Left ventricle myocardium superior (tissue), 1 donor: ENCODE measurements at regions not wholly inside any gene's neighbourhood (a gene's known extent, or its start where the extent isn't known, plus 50 kb on each side); places are given as distances from the start of the nearest gene placed in this dataset.
"Not testable (repeated sequence)": the region's sequence is repeated elsewhere in the genome, so short reads cannot be mapped to it uniquely, and the experiment has no call there.

Source experiments
- ATAC-seq: fragments of 200-7000 bp; cut with Tn5 transposase; one replicate; pipeline ENCODE4 v1.9.1; 2020; ENCODE audit warnings: mild to moderate bottlenecking, moderate library complexity
- DNase-seq: peaks from one replicate; pipeline ENCODE4 v3.0.0-alpha.2; 2020
- intact Hi-C: fragments of 100-400 bp; cut with micrococcal nuclease; formaldehyde crosslinking; loops from one replicate; pipeline ENCODE4 v1.11.0; 2022
- donor health status: DM: no; HTN: yes; CAD: no; lungs with severe emphysema.

DNA sequence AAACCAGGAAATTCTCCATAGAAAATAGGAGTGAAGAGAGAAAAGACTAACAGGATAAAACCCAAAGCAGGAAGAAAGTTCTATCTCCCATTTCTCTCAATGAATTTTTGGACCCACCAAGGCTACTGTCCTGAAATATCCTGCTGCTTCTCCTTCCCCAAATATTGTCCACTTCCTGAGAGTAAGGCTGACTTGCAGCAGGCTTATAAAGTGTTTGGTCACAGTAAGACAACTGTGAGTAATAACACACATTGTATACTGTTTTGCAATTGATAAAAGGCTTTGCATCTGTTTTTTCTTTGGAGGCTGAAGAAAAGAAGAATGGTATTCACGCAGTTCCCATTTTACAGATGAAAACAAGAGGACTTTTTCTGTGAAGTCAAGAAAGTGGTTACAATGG is 52.8 kb downstream of the FOXD4L6 start:
- intact Hi-C loops, DNase-seq, ATAC-seq: not testable (repeated sequence)

DNA sequence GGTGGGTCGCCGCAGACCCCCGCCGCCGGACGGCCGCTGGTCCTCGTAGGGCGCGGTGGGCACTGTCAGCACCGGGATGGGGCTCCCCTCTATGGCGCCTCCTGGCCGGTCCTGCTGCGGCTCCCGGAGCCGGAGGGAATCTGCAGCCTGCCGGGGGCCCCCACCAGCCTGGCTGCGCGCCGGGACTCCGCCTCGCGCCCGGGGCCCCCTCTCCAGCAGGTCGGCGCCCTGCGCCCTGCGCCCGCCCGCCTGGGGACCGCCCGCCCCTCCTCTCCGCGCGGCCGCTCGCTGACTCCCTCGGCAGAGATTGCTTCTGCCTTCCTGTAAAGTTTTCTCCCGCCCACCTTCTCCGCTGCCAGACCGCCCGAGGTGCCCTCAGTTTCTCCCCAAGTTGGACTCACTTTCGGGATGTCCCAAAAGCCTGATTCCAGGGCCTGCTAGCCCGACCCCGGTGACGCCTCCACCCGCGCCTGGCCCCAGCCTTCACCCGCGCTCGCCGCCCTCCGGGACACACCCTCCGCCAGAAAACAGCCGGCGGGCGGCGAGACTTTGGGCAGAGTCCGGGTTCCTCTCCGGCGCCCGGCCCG is 54.0 kb downstream of the FOXD4L6 start:
- DNase-seq (peak; percentile 76), ATAC-seq (peak; percentile 88)
- intact Hi-C loops = not testable (repeated sequence)

DNA sequence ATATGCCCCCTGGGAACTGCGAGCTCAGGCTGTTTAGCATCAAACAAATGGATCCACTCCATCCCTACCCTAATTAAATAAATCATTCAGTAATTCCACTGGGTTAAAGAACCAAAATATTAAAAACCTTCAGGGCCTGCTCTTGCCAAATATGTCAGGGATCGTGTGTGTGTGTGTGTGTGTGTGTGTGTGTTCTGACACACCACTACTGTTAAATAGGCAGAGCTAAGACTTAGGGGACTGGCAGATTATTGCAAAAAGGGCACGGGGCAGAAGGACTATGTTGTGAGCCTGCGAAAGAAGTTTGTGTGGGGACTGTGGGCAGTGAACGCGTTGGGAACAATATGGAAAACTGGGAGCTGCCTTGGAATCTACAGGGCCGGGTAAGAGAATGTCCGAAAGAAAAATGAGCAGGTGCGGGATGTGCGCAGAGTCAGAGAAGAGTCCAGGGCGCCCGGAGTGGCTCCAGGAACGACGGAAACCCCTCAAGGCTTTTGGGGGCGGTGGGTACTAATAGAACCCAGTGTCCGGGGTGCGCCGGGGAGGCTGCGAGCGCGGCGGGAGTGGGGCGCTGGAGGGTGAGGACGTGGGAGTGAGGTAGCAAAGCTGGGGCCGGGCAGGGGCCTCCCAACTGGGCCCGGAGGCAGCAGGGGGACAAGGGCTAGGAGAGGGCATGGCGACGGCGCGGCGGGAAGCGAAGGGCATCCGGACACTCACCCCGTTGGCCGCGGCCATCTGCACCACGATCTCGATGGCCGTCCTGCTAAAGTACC is 54.8 kb downstream of the FOXD4L6 start:
- intact Hi-C loops = not testable (repeated sequence)
- peak; percentile 41 for ATAC-seq
- DNase-seq = peak; percentile 36

DNA sequence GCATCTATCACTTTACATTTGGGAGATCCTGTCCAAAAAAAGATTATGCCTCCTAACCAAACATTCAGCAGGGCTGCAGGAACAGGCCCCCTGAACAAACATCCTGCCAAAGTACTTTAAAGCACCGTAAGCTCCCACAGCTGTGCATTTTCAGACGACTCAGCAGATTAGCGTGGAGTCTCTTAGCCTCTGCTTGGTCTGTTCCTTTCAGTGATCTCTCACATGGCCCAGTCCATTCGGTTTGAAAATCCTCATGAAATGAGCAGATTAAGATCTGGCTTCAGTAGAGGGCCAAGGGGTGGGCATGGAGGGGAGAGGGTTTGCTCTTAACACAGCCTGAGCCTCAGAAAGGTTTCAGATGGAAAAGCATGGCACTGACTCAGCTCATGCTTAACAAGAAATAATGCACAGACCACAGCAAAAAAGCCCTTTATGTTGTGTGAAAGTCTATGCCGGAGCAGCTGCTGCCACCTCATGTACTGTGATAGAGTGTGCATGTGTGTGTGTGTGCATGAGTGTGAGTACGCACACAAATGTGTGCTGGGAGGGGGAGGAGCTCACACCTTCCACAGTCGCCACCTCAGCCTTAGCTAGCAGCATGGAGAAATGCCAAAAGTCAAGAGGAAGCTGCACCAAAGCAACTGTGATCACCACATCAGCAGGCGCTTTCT is 64.2 kb downstream of the FOXD4L6 start:
- ATAC-seq (peak; percentile 89), DNase-seq (peak; percentile 27)
- intact Hi-C loops = not testable (repeated sequence)

DNA sequence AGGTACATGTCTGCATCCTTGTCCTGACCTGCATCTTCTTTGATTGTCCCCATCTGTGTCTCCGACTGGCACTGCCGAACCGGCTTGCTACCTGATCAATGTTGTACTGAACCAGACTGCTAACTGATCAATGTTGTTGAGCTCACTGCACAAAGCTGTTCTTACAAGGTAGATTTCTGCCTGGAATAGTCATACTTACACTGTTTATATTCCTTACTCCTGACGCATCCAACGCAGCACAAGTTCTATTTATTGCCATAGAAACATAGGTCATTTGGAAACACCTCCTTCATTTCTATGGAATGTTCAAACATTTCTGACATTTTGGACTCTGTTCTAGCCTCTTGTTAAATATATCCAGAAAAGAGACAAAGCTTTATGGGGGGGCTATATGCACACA is 65.2 kb downstream of the FOXD4L6 start:
- DNase-seq, ATAC-seq, intact Hi-C loops: not testable (repeated sequence)

DNA sequence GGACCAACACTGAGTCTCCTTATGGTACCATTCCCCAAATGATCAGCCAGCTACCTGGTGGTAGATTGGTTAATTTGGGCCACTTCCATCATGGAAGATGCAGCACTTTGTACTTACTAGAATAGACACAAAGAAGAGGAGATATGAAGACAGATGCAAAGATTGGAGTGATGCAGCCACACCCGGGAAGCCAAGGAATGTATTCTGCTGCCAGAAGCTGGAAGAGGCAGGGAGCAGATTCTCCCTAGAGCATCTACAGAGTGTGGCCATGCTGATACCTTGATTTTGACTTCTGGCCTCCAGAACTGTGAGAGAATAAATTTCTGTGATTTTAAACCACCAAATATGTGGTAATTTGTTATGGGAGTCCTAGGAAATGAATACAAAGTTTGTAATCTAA is 68.9 kb downstream of the FOXD4L6 start:
- intact Hi-C loops, ATAC-seq, DNase-seq: not testable (repeated sequence)

DNA sequence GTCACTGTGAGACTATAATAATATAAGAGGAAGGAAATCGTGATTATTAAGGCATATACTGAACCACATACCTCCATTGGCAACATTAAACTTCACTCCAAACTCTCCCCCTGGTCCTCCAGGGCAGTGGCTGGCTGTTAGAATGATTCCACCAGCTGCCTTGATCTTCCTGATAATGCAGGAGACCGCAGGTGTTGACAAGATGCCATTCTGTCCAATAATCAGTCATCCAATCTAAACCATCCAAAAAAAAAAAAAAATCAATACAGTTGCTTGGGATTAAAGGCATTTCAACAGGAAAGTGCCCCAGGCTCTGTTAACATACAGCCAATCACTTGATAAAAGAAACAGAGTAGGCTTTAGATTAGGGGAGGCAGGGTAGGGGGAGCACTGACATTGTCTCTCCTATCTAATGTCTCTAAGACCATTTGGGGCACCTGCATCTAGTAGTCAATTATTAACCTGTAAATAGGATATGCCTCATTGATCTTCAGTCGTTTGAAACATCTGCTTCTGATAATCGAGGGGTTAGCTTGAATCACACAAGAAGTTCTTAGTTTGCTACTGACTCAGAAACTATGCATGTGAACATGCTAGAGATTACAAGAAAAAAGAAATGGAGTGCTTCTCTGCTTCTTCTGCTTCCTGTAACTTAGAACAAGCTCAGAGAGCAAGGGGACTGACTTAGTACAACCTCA is 74.7 kb downstream of the FOXD4L6 start:
- DNase-seq, intact Hi-C loops, ATAC-seq: not testable (repeated sequence)

DNA sequence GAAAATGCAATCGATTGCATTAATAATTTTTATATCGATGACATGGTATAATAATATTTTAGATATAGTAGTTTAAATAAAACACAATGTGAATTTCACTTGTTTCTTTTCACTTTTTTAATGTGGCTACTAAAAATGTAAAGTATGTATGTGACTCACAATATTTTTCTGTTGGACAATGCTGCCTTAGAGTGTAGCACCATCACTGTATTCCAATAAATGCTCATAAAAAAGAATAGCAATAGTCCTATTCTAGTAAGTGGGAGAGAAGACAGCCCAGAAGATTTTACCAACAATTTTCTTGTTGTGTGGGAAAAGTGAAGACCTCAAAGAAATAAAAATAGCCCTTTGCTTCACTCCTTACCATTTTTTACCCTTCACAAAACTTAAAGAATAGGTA is 79.8 kb downstream of the FOXD4L6 start:
- intact Hi-C loops = not testable (repeated sequence)

DNA sequence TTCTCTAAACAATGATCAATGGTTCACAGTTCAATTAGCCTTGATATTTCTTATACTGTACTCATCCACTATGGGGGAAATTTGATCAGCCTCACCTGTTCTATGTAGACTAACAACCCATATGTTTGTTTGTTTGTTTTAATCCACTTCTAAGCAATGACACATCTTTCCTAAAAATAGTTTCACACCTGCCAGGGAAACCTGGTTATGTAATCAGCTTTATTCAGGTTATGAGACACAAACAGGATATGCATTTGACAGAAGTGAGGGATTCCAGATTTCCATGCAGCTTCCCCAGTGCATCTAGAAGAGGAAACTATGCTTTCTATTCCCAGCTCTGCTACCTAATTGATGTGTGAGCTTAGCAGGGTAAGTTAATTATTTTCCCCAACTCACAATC is 80.7 kb downstream of the FOXD4L6 start:
- intact Hi-C loops, DNase-seq, ATAC-seq: not testable (repeated sequence)

More for the DNA sequence above, 79.8 kb downstream of the FOXD4L6 start:
- DNase-seq, ATAC-seq: not testable (repeated sequence)

DNA sequence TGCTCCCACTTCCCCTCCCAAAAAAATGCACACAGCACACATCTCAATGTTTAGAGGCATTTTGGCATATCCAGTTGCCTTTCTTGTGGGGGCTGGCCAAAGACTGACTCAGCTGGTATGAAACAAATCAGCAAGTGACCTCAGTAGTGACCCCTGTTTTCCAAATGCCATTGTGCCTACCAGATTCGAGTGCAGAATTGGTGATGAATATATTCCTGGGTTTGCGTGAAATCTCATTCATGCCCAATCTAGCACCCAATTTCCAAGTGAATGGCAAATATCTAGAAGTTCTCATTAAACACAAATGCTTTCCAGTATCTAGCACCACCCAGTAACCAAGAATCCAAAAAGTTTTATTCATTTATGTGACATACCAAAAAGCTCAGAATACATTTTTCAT is 83.6 kb downstream of the FOXD4L6 start:
- DNase-seq, intact Hi-C loops, ATAC-seq: not testable (repeated sequence)

DNA sequence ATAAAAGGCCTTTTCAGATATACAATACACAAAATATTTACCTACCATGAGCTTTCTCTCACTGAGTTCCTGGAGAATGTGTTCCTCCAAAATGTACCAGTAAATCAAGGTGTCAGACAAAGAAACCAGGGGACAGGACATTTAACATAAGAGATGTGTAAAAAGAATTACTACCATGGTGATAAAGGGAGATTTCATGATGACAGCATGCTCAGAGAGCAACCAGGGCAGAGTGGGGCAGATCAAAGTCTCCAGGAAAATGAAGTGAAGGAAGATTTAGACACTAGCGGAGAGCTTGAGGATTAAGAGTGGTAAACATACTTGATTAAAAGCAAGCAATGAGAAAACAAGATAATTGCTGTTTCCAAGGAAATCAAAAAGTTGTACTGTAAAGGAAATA is 85.0 kb downstream of the FOXD4L6 start:
- intact Hi-C loops, ATAC-seq, DNase-seq: not testable (repeated sequence)

DNA sequence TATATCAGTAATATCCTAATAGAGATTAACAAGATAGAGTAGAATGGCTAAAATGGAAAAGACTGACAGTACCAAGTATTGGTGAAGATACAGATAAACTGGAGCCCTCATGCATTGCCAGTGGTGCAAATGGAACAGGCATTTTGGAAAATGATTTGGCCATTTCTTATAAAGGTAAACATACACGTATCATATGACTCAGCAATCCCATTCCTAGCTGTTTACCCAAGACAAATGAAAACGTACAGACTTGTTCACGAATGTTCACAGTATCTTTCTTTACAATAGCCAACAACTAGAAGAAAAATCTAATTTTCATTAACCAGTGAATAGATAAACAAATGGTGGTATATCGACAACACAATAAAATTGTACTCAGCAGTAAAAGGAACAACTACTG is 86.4 kb downstream of the FOXD4L6 start:
- intact Hi-C loops, DNase-seq, ATAC-seq: not testable (repeated sequence)

DNA sequence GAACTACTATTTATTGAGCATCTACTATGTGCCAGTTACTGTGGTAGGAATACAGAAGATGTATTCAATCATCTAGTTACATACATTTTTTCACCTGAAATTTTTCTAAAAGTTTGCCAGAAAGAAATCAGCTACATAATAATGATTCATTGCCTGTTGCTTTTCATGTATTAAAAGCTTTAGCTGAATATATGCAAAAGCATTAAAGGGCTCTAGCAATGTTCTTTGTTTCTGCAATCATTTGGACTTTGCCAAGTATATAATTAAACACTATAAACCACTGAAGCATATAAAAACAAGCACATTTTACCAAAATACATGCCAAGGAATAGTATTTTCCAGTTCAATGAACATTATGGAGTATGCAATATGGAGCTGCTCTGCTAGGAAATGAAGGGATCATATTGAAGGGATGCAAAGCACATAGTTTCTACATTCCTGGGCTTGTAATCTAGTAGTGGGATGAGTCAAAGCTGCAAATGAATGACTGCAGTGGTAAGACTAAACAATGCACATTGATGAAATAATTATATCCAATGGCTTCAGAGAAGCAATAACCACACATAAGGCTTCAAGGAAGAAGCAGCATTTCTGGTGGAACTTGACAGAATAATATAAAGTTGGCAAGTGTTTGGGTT is 87.7 kb downstream of the FOXD4L6 start:
- ATAC-seq, DNase-seq, intact Hi-C loops: not testable (repeated sequence)

DNA sequence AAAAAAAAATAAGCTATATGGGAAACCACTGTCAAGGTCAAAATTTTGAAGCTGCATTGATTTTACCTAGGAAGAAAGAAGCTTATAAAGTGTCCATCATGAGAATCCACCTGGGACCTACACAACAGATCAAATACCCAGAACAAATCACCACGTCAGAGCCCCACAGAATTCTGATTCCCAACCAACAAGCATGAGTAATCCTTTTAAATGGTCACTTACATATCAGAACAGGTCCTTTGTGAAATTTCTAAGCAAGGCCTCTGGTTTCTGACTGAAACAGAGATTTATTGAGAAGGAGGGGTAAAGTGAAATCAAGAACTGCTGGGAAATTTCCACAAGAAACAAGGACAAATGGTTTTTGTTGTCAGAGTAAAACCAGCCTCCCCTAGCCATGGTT is 93.2 kb downstream of the FOXD4L6 start:
- ATAC-seq, intact Hi-C loops: not testable (repeated sequence)

DNA sequence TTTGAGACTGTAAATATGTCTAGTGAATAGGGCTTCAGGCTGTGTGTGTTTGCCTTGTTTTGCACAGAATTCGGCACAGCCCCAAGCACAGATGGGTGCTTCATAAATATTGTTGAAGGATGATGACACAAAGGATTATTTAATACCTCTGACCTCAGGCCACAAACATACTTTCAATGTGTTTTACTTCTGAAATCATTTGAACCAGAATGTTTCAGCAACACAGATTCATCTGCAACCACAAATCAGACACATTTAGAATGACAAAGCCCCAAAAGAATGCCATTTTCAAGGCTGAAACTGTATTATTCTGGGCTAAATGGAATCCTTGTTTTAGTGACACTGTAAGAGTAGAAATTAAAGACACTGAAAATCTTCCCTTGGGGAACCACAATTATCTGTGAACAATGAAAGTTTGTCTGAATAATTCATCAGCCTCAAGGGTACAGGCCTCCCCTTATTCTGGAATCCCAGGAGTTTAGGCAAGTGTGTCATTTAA is 93.7 kb downstream of the FOXD4L6 start:
- ATAC-seq, intact Hi-C loops: not testable (repeated sequence)

More for the DNA sequence above, 93.2 kb downstream of the FOXD4L6 start:
- not testable (repeated sequence) for DNase-seq

DNA sequence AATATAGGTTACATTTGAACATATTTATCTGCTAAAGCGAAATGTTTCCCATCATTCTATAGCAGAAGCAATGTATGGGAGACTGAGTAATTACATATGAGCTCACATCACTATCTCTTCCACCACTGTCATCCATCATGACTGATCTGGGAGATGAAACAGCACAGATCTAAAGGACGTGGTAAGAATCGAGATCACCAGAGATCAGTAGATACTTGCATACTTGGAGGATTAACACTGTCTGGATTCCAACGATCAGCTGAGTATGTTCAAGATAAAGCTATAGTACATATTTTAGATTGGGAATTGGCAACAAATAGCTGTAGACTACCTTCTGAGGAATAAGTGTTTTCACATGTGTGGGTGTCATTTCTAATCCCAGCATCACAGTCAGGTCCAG is 94.6 kb downstream of the FOXD4L6 start:
- intact Hi-C loops, DNase-seq, ATAC-seq: not testable (repeated sequence)

More for the DNA sequence above, 93.7 kb downstream of the FOXD4L6 start:
- not testable (repeated sequence) for DNase-seq

DNA sequence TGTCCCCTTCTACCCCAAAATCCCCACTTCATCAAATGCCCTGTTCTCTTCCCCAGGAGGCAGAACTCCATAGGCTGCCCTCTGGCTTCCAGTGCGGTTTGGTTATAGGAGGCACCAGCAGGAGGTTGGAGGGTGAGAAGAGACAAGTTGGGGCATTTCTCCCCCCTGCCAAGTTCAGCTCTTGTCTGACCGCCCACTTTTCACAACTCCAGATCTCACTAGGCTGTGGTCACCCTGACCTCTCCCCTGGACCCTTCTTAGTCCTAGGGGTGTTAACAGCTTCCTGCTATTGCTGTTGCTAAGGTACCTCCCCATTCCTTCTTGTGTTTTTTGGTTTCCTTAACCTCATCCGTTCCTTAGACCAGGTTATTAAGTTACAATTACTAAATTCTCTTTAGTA is 95.1 kb downstream of the FOXD4L6 start:
- intact Hi-C loops, ATAC-seq, DNase-seq: not testable (repeated sequence)

DNA sequence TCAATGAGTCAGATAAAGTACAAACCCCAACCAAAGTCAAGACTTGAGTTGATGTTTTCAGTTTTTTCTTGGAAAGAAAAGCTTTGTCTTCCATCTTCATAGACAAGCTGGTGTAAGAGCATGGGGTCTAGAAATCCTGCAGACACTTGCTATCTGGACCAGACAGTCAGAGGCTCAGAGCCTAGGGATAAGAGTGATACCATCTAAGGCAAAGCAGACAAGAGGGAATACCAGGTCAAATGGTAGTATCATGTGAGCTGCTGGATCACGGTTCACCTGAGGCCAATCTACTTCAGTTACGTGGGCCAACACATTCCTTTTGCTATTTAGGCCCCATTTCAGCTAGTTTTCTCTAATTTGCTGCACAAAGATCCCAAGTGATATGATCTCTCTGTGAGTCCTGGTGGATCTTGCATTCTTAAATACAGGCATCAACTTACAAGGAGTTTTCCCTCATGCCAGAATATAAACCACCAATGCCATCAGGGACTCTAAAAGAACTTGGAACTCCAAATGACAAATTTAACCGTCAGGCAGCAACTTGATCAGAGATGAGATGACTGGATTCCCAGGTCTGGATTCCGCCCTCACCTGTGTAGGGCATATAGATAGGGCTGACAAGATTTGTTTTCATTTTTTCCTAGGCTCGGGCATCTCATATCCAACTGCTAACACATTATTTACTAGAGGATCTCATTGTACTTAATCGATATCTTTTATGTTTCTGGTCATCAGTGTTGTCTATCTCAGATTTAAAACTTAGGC is 101.4 kb downstream of the FOXD4L6 start:
- ATAC-seq, intact Hi-C loops, DNase-seq: not testable (repeated sequence)
